DND-41 (cell line): ENCODE measurements at regions not wholly inside any gene's neighbourhood (a gene's known extent, or its start where the extent isn't known, plus 50 kb on each side); places are given as distances from the start of the nearest gene placed in this dataset.

ENCODE experiments used
- ATAC-seq: fragments of 200-7000 bp; cut with Tn5 transposase; 3 replicates; pipeline ENCODE4 v1.9.1; 2021; ENCODE audit warnings: low read depth; ENCODE audit not compliant: insufficient read depth
- DNase-seq: peaks from one replicate; pipeline ENCODE4 v3.0.0-alpha.2; 2020
- H2AFZ ChIP-seq: 2 replicates; pipeline ENCODE4 v1.6.0; 2012; ENCODE audit warnings: low read depth, low read length
- H3K27ac ChIP-seq: 2 replicates; pipeline ENCODE4 v1.5.1; 2012; ENCODE audit warnings: low read length, inconsistent platforms
- H3K27me3 ChIP-seq: fragments of 200-600 bp; sonication (generic); 2 replicates; pipeline ENCODE4 v1.6.0; 2012; ENCODE audit warnings: low read length, mild to moderate bottlenecking, inconsistent platforms; ENCODE audit not compliant: insufficient read depth, poor library complexity
- H3K36me3 ChIP-seq: 2 replicates; pipeline ENCODE4 v1.5.1; 2012; ENCODE audit warnings: low read length, inconsistent platforms; ENCODE audit not compliant: insufficient read depth
- H3K4me1 ChIP-seq: 2 replicates; pipeline ENCODE4 v1.5.1; 2012; ENCODE audit warnings: mild to moderate bottlenecking, low read length; ENCODE audit not compliant: insufficient read depth
- H3K4me2 ChIP-seq: 2 replicates; pipeline ENCODE4 v1.6.0; 2012; ENCODE audit warnings: mild to moderate bottlenecking, moderate library complexity, low read length, inconsistent platforms; ENCODE audit not compliant: insufficient read depth
- H3K4me3 ChIP-seq, 2 experiments: fragments of 200-600 bp in 1 of 2; shearing (Covaris generic) in 1 of 2; 2 replicates each; pipeline ENCODE4 v1.5.1; 2012 to 2016; ENCODE audit warnings: inconsistent platforms in 2 of 2, low read length in 2 of 2, mild to moderate bottlenecking in 2 of 2, low read depth in 1 of 2, moderate library complexity in 1 of 2
- H3K79me2 ChIP-seq: 2 replicates; pipeline ENCODE4 v1.6.0; 2012; ENCODE audit warnings: low read length, inconsistent platforms; ENCODE audit not compliant: insufficient read depth
- H3K9ac ChIP-seq: 2 replicates; pipeline ENCODE4 v1.6.0; 2012; ENCODE audit warnings: low read depth, mild to moderate bottlenecking, inconsistent platforms, low read length, moderate library complexity
- H3K9me3 ChIP-seq: 2 replicates; pipeline ENCODE4 v1.5.1; 2012; ENCODE audit warnings: low read length, moderate library complexity, mild to moderate bottlenecking, inconsistent platforms; ENCODE audit not compliant: insufficient read depth, severe bottlenecking
- H4K20me1 ChIP-seq: 2 replicates; pipeline ENCODE4 v1.6.0; 2012; ENCODE audit warnings: low read length; ENCODE audit not compliant: insufficient read depth
- CTCF ChIP-seq: IDR thresholded peaks from 2 replicates; pipeline ENCODE4 v1.5.1; 2012; ENCODE audit warnings: borderline replicate concordance, low read length, moderate library complexity, mild to moderate bottlenecking; ENCODE audit not compliant: poor library complexity, severe bottlenecking; ENCODE audit errors: extremely low read depth
- EZH2 ChIP-seq: IDR thresholded peaks from 3 replicates; pipeline ENCODE4 v1.6.1; 2012; ENCODE audit warnings: borderline replicate concordance, low read depth, mild to moderate bottlenecking, moderate library complexity, low read length, inconsistent platforms; ENCODE audit not compliant: severe bottlenecking

DNA sequence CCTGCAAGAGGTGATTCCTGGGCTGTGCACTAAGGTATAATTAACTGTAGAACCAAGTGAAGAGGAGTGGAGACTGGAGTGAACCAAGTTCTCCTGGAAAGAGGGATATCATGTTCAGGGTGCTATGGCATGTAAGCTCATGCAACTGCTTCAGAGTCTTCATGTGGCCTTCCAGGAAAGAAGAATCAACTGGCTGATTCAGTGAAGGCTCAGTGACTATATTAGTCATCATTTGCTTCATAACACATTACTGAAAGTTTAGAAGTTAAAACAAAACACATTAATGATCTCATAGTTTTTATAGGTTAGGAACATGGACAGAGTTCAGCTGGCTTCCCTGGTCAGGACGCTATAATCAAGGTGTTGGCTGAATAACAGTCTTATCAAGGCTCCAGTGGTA lies 1200.8 kb upstream of the GYPC start:
- H3K36me3 ChIP-seq, result no peaks in the 10 kb centered on the region
- H3K27ac ChIP-seq, result no peak overlapping the region
- no peak overlapping the region for H2AFZ ChIP-seq
- DNase-seq (no peak), ATAC-seq (no peak)
- no peak overlapping the region for H3K4me2 ChIP-seq
- H3K79me2 ChIP-seq, result no peaks in the 10 kb centered on the region
- H3K27me3 ChIP-seq, result no peaks in the 10 kb centered on the region
- H3K4me1 ChIP-seq, result no peaks in the 10 kb centered on the region
- no peak overlapping the region for H3K9ac ChIP-seq
- TF ChIP-seq EZH2, result no peak
- no peaks in the 10 kb centered on the region for H4K20me1 ChIP-seq
- no peak overlapping the region for H3K4me3 ChIP-seq
- no peaks in the 10 kb centered on the region for H3K9me3 ChIP-seq

DNA sequence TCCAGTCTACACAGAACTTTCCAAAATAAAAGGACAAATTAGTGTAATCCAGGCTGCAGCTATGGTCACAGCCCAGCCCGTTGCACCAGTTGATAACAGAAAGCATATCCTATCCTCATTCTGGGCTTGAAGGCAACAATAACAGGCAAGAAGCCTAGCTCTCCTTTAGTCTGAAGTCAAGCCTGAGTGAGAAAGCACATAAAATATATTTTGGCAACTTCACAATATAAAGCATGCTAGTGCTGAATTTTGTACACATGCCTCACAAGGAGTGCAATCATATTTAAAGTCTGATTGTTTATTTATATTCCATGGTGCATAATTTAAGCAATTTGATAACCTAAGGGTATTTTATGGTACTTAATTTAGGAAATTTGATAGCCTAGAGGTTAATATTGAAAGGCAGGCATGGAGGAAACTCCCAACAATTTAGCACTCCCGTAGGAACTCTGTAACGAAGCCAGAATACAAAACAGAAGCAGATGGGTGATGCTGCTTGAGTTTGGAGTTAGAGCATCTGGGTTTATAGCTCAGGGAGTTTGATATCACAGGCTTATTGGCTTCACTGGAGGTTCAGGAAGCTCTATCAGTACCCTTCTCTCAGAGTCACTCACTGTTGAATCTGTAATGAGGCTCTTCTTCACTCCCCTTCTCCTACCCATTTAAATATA lies 1199.1 kb upstream of the GYPC start:
- no peaks in the 10 kb centered on the region for H3K36me3 ChIP-seq
- no peaks in the 10 kb centered on the region for H3K4me1 ChIP-seq
- H3K9ac ChIP-seq, result no peak overlapping the region
- no peaks in the 10 kb centered on the region for H3K79me2 ChIP-seq
- no peak overlapping the region for H2AFZ ChIP-seq
- H3K9me3 ChIP-seq, result no peaks in the 10 kb centered on the region
- no peak overlapping the region for H3K4me2 ChIP-seq
- no peak for ATAC-seq
- H4K20me1 ChIP-seq, result no peaks in the 10 kb centered on the region
- no peak overlapping the region for H3K27ac ChIP-seq
- DNase-seq, result no peak
- H3K27me3 ChIP-seq, result no peaks in the 10 kb centered on the region
- no peak overlapping the region for H3K4me3 ChIP-seq
- TF ChIP-seq CTCF (no peak), EZH2 (no peak)

GRCh38 chr2:125471963-125472362 lies 1184.0 kb upstream of the GYPC start:
- H3K79me2 ChIP-seq, result no peaks in the 10 kb centered on the region
- no peak for ATAC-seq
- TF ChIP-seq CTCF, result no peak
- no peak for TF ChIP-seq EZH2
- no peaks in the 10 kb centered on the region for H3K36me3 ChIP-seq
- H4K20me1 ChIP-seq, result no peaks in the 10 kb centered on the region
- no peaks in the 10 kb centered on the region for H3K4me1 ChIP-seq
- no peak for DNase-seq
- no peak overlapping the region for H3K4me2 ChIP-seq
- no peak overlapping the region for H3K9ac ChIP-seq
- no peak overlapping the region for H3K27ac ChIP-seq
- H2AFZ ChIP-seq, result no peak overlapping the region
- H3K4me3 ChIP-seq, result no peak overlapping the region
- H3K9me3 ChIP-seq, result no peaks in the 10 kb centered on the region
- no peaks in the 10 kb centered on the region for H3K27me3 ChIP-seq

DNA sequence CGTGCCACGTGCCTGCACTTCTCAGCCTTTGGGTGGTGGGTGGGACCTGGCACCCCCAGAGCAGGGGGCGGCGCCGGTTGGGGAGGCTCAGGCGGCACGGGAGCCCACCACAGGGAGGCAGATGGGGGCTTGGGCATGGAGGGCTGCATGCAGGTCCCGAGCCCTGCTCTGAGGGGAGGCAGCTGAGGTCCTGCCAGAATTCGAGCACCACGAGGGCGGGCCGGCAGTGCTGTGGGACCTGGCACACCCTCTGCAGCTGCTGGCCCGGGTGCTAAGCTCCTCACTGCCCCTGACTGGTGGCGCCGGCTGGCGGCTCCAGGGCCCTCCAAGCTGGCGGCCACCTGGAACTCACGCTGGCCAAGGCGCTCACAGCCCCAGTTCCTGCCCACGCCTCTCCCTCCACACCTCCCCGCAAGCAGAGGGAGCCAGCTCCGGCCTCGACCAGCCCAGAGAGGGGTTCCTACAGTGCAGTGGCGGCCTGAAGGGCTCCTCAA lies 1176.8 kb upstream of the GYPC start:
- Histone ChIP-seq H3K27ac (no peak overlapping the region), H3K4me3 (no peak overlapping the region), H2AFZ (no peak overlapping the region), H3K27me3 (no peaks in the 10 kb centered on the region), H3K79me2 (no peaks in the 10 kb centered on the region), H3K4me2 (no peak overlapping the region), H3K9me3 (no peaks in the 10 kb centered on the region), H3K4me1 (no peaks in the 10 kb centered on the region), H4K20me1 (no peaks in the 10 kb centered on the region), H3K36me3 (no peaks in the 10 kb centered on the region), H3K9ac (no peak overlapping the region)
- ATAC-seq (no peak), DNase-seq (no peak)
- TF ChIP-seq EZH2, result no peak
- TF ChIP-seq CTCF, result no peak
